Stimulated activated naive CD8-positive, alpha-beta T cell treated with anti-CD3 and anti-CD28 coated beads, Interleukin-15, Interleukin-2, amounts not matched to agents 100 U/mL and 50 U/mL, for 24 hours (primary cell): ENCODE measurements at regions not wholly inside any gene's neighbourhood (a gene's known extent, or its start where the extent isn't known, plus 50 kb on each side); places are given as distances from the start of the nearest gene placed in this dataset.
"Not testable (repeated sequence)": the region's sequence is repeated elsewhere in the genome, so short reads cannot be mapped to it uniquely, and the experiment has no call there.

Source experiments
- ATAC-seq: fragments of 150-1000 bp; cut with Tn5 transposase; one replicate; pipeline ENCODE4 v1.10.0; 2021
- DNase-seq: peaks from one replicate; pipeline ENCODE4 v3.0.0; 2021

DNA sequence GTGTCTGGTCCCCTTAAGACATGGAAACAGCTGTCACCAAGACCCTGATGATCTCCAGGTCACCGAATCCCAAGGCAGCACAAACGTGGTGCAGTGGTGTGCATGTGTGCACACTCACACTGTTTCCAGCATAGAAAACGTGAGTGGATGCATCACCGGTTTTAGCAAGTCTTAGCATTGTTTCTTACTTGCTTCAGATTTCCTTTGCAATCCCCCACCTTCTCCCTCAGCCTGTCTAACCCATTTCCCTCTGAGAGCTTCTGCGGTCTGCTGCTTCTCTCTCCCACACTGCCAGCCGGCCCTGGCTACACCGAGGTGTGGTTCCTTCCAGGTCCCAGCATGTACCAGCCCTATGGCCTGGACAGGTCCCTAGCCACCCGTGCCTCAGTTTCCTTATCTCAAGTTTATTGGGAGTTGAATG lies 343.4 kb upstream of the HS6ST1 start:
- DNase-seq (no peak), ATAC-seq (peak; percentile 8)

DNA sequence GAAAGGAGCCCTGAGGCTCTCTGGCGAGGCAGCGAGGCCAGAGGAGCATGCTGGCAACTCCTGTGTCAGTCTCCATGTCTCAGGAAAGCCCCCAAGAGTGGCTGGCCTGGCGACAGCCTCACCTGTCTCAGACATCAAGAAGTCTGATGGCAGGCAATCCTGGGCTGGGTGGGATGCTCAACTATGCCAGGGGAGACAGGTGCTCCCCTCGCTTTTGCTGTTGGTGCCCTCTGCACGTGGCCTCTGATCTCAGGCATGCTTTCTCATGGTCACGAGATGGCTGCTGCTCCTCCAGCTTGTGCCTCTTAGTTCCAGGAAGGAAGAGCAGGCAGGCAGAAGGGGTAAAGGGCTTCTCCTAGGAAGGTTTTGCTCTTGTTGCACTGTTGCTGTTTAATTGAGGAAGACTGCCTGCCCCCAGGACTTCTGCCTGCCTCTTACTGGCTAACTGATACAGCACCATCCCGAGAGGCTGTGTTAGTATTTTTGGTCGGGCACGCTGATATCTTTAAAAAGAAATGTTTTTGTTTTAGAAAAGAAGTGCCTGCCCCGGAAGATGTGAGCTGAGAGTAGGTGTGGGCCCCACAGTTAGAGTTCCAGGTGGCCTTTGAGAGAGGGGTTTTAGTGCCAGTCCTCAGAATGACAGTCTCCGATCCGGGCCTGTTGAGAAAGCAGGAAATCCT lies 344.8 kb upstream of the HS6ST1 start:
- no peak for ATAC-seq
- DNase-seq, result no peak

DNA sequence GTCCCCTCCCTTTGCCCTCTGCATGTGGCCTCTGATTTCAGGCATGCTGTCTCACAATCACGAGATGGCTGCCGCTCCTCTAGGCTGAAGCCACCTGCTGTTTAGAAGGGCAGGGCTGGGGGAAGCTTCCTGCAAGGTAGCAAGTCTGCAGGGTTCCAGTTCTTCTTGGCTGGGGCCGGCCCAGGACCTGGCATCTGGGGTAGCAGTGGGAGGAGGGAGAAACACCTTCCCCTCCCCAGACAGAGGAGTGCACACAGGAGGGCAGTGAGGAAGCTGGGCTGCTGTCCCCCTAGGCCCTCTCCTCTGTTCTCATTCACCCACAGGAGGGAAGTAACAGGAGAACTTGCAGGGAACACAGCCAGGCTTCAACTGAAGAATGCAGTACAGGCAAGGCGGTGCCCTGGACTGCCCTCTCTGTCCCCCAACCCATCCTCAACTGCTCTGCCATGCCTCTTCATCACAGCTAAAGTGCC lies 345.9 kb upstream of the HS6ST1 start:
- ATAC-seq (no peak), DNase-seq (no peak)

DNA sequence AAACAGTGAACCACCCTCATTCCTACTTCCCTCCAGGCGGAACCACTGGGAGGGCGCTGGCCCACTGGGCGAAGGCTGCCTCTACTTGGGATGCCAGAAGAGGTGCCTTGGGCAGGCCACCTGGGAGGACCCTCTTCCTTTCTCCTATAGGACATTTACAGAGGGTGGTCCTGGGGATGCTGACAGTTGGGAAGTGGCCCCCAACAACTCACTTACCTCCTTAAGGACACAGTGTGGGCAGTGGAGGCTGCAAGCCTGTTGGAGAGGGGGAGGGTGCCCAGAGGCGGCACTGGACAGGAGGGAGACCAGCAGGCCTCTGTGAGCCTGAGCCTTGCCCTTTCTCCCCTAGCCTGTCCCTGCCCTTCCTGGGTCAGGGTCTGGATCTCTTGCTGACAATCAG lies 346.4 kb upstream of the HS6ST1 start:
- DNase-seq (no peak), ATAC-seq (no peak)

DNA sequence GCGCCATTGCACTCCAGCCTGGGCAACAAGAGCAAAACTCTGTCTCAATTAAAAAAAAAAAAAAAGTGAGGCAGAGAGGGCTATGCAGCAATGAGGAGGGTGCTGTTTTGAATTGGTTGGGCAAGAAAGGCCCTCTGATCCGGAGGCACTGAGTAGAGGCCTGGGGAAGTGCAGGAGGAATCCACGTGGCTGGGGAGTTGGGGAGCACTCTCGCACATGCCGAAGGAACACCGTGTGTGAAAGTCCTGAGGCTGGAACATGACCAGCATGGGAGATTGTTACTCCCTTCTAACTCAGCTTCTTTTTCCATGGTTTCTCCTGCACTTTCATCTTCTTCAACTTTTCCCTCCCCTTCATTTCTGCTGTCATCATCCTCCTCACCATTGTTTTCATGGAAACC lies 347.9 kb upstream of the HS6ST1 start:
- DNase-seq, result no peak
- ATAC-seq, result no peak

DNA sequence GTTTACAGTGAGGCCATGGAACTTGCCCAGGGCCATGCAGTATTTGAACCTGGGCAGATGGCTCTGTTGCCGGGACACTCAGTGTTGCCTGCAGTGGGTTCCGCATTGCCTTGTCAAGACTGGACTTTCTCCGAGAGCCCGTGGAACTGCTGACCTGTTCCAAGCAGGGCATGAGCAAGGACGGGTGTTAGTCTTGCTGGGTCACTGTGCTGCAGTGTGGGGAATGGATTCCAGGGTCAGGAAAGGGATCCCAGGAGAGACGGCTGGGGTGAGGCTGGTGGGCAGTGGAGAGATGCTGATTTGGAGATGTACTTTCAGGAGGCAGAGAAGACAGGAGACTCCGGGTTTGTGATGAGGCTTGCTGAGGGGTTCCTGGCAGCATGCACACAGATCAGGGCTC lies 348.7 kb upstream of the HS6ST1 start:
- DNase-seq (no peak), ATAC-seq (no peak)

DNA sequence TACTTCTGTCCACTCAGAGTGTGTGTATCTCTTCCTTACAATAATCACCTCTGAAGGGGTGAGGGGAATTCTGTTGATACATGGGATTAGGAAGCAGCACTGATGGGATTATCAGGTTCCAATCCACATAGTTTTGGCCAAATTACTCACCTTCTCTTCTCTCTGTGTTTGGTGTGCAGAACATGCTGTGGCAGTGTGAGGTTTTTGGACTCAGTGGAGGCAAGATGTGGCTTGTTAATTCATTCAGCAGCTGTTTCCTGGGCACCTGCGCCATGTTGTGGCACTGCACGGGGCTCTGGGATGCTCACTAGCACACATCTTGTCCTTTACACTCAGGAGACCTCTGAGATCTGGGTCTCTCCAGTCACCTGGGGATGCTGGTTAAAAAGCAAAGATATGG lies 350.3 kb upstream of the HS6ST1 start:
- ATAC-seq, result no peak

DNA sequence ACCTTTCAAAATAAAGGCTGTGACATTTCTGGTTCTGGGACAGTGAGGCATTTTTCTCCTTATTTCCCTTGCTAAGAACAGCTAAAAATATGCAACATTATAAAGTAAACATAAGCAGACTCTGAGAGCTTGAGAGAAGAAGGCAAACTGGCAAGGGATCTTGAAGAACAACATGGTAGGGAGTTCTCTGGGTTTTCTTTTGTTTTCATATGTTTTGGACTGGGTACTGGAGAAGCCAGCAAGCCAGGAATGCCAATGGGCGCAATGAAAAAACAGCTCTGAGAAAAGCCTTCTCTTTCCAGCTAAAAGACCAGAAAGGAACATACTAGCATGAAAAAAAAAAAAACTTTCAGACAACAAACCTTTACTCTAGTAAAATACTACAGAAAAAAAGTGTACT lies 351.4 kb upstream of the HS6ST1 start:
- DNase-seq (no peak), ATAC-seq (no peak)

More for the DNA sequence above, 350.3 kb upstream of the HS6ST1 start:
- no peak for DNase-seq

DNA sequence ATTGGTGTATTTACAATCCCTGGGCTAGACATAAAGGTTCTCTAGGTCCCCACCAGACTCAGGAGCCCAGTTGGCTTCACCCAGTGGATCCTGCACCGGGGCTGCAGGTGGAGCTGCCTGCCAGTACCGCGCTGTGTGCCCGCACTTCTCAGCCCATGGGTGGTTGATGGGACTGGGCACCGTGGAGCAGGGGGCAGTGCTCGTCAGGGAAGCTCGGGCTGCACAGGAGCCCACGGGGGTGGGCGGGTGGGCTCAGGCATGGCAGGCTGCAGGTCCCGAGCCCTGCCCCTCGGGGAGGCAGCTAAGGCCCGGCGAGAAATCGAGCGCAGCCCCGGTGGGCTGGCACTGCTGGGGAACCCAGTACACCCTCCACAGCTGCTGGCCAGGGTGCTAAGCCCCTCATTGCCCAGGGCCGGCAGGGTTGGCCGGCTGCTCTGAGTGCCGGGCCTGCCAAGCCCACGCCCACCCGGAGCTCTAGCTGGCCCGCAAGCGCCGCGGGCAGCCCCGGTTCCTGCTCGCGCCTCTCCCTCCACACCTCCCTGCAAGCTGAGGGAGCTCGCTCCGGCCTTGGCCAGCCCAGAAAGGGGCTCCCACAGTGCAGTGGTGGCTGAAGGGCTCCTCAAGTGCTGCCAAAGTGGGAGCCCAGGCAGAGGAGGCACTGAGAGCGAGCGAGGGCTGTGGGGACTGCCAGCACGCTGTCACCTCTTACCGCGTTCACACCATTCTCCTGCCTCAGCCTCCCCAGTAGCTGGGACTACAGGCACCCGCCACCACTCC lies 353.5 kb upstream of the HS6ST1 start:
- not testable (repeated sequence) for DNase-seq, ATAC-seq

DNA sequence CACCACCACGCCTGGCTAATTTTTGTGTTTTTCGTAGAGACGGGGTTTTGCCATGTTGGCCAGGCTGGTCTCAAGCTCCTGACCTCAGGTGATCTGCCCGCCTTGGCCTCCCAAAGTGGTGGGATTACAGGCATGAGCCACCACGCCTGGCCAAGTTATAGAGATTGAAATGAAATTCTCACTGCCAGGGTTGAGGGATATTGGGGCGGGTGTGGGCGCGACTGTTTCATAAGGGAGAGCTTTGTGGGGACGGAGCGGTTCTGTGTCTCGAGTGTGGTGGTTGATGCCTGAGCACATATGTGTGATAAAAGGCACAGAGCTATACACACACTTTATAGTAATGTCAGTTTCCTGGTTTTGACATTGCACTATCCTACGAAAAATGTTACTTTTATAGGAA lies 361.0 kb upstream of the HS6ST1 start:
- not testable (repeated sequence) for ATAC-seq, DNase-seq

DNA sequence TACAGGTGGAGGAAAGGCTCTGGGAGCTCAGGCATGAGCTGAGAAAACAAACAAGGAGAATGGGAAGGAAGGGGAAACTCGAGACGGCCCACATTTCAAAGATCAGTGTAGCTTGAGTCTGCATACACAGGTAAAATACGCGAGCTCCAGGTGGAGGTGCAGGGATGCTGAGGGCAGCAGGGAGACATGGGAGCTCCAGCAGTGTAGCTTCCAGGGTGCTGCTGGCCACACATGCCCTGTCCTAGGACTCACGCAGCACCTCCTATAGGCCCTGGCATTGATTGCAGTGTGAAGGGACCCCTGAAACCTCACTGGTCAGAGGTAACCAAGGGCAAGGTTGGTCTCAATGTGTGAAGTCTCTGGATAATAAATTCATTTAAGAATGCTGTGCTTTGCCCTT lies 362.8 kb upstream of the HS6ST1 start:
- DNase-seq (no peak), ATAC-seq (no peak)

DNA sequence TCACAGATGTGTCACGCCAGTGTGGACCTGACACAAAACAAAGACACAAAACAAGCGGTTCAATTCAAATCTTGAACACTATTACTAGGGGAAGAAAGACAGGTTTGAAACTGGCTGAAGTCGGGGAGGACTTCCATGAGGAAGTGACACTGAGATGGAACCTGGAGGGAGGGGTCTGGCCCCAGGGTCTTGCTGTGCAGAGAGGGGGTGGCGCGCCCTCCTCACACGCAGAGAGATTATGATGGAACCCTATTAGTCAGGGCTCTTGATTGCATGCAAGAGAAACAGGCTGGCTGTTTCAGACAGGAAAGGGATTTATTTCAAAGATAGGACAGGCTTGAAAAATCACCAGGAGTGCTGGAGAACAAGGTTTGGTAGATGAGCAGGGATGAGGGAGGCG lies 363.6 kb upstream of the HS6ST1 start:
- DNase-seq, result no peak
- no peak for ATAC-seq

DNA sequence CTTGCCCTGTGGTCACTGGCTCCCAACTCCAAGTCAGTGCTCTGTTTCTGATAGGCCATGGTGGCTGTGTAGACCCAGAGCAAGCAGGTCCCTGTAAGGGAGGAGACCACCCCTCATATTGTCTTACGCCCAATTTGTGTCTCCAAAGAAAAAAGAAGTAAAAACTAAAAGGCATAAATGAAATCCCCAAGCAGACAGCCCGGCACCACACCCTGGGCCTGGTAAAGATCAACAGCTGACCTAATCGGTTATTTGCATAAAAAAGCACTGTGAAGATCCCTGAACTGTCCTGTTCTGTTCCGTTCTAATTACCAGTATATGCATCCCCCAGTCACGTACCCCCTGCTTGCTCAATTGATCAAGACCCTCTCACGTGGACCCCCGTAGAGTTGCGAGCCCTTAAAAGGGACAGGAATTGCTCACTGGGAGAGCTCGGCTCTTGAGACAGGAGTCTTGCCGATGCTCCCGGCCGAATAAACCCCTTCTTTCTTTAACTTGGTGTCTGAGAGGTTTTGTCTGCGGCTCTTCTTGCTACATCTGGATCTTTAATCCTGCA lies 364.1 kb upstream of the HS6ST1 start:
- no peak for ATAC-seq
- no peak for DNase-seq

DNA sequence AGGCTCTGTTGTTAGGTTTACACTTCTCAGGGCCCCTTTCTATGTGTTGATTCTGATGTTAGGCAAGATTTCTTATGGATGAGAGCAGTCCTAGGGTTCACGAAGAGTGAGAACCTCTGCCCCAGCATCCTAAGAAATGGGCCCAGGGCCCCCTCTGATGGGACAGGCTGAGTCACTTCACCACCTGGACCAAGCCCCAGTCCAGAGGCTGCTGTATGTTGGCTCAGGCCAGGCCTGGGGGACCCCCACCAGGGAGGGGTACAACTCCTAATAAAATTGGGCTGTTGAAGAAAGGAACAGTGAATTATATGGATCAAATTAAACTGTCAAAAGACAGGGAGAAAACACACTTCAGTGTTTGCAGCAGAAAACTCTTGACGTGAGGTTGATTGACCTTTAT lies 365.9 kb upstream of the HS6ST1 start:
- ATAC-seq, result no peak
- DNase-seq, result no peak

DNA sequence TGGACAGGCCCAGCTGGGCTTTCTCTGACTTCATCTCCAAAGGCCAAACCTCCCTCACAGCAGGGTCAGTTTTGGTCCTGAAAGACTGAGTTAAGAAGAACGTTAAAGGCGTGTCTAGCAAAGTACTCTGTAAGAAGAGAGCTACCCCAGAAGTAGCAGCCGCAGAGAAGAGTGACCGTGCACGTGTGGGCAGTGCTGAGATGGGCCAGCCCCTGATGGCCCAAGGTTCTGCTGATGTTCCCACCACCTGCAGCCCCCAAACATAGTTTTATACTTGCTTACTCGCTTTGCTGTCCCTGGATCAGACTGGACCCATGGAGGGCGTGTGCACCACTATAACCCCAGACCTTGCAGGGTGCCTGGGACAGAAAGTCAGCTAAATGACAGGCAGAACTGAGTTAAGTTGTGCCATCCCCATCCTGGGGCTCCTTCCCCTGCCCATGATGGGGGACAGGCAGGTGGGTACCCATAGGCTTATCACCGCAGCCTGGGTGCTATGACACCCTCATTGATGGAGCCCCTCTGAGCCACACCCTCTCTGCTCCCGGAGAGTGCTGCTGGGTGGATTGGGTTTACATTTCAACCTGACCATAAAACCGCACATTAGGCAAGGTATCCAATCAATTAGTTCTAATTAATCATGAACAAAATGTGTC lies 367.3 kb upstream of the HS6ST1 start:
- ATAC-seq (no peak), DNase-seq (no peak)

DNA sequence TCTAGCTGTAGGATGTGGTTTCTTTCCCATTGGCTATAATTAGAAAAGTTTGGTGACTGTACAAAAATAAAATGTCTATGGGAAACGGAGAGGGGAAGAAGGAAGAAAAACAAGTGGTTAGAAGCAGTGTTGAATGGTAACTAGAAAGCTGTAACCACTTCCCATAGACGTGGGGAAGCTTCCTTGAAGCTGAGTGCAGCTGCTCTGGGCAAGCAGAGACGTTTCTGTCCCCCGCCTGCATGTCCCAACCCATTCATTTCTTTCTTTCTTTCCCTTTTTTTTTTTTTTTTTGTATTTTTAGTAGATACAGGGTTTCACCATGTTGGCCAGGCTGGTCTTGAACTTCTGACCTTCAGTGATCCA lies 367.8 kb upstream of the HS6ST1 start:
- no peak for DNase-seq
- ATAC-seq, result no peak

DNA sequence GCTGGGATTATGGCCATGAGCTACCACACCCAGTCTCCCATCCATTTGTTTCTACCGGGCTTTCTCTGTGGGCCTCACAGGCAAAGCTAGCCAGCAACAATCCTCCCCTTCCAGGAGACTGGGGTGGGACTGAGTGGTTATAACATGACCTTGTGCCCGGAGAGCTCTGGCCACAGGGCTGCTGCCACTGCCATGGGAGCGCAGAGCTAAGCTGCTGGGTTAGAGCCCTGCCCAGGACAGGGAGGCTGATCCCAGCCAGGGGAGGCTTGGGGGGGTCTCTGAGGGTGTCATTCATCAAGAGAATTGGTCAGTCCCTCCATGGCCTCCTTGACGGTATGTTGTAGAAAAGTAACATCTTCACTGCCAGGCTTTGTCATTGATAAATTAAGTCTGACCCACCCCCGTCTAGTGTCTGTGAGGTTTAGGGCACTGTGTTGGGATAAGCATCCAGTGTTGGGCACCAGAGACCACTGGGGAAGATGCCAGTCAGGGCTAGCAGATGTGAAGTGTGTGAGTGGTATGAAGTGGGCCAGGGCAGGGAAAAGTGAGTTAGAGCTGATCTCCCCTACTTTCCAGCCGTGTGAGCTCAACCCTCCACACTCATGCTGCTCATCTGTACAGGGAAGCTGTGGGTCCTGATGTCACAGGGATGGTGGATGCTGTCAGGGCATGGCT lies 368.4 kb upstream of the HS6ST1 start:
- no peak for DNase-seq
- no peak for ATAC-seq

DNA sequence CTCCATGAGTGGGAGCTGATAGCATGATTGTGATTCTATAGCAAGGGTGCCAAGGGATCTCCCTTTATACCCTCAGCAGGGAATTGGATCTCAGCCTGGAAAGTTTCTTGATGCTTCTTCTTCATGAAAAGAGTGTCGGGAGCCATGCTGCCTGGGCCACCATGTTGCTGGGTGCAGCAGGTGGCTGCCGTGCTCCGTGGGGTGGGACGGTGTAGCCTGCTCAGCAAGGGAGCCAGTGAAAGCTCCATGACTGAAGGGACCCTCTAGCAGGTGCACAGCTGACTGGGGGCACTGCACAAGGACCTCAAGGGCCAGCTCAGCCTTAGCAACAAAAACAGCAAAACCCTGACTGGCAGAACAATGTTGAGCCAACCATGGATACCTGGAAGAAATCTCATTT lies 368.9 kb upstream of the HS6ST1 start:
- ATAC-seq (no peak), DNase-seq (no peak)

DNA sequence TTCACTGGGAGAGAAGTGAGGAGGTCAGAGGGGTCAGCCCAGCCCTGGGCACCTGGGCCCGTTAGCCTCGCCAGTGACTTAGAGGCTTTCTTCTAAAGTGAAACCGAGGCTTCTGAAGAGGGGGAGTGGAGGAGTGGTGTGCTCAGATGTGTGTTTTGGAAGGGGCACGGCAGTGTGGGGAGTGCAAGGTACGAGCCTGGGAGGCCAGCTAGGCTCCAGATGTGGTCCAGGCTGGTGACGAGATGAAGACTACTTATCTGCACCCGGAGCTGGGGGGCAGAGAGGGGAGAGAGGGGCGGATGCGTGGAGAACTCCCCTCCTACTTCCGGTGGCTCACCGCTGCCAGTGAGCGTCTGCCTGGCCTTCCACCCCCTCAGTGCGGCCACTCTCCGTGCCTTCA lies 371.3 kb upstream of the HS6ST1 start:
- no peak for DNase-seq
- ATAC-seq, result no peak

DNA sequence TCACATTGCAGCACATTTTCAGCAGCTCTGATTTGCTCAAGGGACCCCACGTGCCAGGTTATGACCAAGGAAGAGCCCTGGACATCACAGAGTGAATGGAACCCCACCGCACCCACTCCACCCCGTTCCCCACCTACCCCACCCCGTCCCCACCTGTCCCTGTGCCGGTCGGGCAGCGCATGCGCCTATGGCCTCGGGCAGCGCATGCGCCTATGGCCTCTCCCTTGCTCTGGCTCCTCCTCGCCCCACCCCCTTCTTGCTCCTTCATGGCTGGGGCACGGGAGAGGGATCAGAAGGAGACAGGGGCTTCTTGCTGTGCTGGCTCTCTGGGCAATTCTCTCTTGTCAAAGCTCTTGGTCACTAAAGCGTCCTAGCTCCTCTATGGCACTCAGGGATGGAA lies 371.8 kb upstream of the HS6ST1 start:
- ATAC-seq, result no peak
- no peak for DNase-seq

DNA sequence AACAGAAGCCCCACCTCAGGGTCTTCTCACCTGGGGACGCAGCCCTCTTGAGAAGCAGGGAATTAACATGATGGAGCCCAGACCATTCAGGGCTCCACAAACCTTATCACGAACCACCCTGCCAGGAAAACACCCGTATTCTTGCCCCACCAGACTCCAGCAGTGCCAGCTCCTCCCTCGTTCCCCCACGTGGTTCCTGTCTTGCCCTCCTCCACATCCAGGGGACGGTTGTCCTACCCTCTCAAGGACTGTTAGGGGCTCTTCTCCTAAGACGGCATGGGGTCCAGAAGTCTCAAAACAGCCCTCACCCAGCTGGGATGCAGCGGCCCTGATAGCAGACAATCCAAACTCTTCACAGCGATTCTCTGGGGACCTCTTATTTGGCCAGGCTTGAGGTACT lies 372.2 kb upstream of the HS6ST1 start:
- no peak for DNase-seq
- no peak for ATAC-seq

DNA sequence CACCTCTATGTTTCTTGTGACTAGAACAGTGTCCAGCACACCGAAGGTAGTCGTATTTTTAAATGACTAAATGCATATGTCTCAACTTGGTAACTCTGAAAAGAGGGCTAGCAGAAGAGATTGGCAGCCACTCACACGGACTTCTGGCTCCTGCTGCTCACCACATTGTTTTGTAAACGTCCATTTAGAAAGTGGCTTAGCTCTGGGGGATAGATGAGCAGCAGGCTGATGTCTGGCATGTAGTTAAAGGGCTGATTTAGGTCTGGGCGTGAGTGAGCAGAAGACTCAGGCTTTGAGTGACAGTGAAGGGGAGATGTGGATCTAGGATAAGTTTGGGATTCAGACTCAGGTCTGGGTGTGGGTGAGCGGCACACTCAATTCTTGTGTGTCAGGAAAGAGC lies 372.9 kb upstream of the HS6ST1 start:
- ATAC-seq (no peak), DNase-seq (no peak)
